ENCODE measurements at regions not wholly inside any gene's neighbourhood (a gene's known extent, or its start where the extent isn't known, plus 50 kb on each side); places are given as distances from the start of the nearest gene placed in this dataset.

DNA sequence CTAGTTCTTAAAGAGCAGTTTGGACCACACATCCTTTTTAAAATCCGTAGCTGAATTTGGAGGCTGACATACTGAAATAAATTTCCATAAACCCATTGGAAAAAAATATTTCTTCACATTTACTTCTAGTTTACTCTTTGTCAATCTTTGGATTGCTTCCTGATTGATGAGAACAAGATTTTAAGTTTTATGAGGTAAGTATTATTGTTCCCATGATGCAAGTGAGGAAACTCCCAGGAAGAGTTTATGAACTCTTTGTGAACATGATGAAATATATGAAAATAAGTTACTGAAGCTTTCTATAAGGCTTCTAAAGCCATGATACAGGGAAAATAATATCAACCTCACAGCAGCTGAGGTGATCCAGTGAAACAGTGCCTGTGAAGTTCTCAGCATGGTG is 320.0 kb downstream of the GJA1 start:
- no peak for TF ChIP-seq RAD21 (IDR thresholded peaks at IDR 0.05; ENCODE audit: low read depth)
- TF ChIP-seq, protein P1, sequence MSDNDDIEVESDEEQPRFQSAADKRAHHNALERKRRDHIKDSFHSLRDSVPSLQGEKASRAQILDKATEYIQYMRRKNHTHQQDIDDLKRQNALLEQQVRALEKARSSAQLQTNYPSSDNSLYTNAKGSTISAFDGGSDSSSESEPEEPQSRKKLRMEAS (IDR thresholded peaks at IDR 0.05), result no peak
- TF ChIP-seq TAF1 (IDR thresholded peaks at IDR 0.05; ENCODE audit: low read depth), result no peak
- TF ChIP-seq TEAD4 (IDR thresholded peaks at IDR 0.05), result no peak
- TF ChIP-seq EP300 (IDR thresholded peaks at IDR 0.05; ENCODE audit: borderline replicate concordance), result no peak
- TF ChIP-seq, protein P2, sequence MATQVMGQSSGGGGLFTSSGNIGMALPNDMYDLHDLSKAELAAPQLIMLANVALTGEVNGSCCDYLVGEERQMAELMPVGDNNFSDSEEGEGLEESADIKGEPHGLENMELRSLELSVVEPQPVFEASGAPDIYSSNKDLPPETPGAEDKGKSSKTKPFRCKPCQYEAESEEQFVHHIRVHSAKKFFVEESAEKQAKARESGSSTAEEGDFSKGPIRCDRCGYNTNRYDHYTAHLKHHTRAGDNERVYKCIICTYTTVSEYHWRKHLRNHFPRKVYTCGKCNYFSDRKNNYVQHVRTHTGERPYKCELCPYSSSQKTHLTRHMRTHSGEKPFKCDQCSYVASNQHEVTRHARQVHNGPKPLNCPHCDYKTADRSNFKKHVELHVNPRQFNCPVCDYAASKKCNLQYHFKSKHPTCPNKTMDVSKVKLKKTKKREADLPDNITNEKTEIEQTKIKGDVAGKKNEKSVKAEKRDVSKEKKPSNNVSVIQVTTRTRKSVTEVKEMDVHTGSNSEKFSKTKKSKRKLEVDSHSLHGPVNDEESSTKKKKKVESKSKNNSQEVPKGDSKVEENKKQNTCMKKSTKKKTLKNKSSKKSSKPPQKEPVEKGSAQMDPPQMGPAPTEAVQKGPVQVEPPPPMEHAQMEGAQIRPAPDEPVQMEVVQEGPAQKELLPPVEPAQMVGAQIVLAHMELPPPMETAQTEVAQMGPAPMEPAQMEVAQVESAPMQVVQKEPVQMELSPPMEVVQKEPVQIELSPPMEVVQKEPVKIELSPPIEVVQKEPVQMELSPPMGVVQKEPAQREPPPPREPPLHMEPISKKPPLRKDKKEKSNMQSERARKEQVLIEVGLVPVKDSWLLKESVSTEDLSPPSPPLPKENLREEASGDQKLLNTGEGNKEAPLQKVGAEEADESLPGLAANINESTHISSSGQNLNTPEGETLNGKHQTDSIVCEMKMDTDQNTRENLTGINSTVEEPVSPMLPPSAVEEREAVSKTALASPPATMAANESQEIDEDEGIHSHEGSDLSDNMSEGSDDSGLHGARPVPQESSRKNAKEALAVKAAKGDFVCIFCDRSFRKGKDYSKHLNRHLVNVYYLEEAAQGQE (IDR thresholded peaks at IDR 0.05; ENCODE audit: low read depth), result no peak
- no peak for TF ChIP-seq YY1 (IDR thresholded peaks at IDR 0.05; ENCODE audit: low read depth)

Data from Ishikawa (cell line).